SK-N-SH (cell line): ENCODE measurements at regions not wholly inside any gene's neighbourhood (a gene's known extent, or its start where the extent isn't known, plus 50 kb on each side); places are given as distances from the start of the nearest gene placed in this dataset.

Experiments used
- CTCF ChIP-seq: fragments of 200-600 bp; sonication (generic); IDR thresholded peaks from 2 replicates; pipeline ENCODE4 v1.6.1; 2017; ENCODE audit warnings: antibody characterized with exemption, mild to moderate bottlenecking, moderate library complexity
- ELF1 ChIP-seq: IDR thresholded peaks from 2 replicates; pipeline ENCODE4 v1.4.0; 2012
- EP300 ChIP-seq, 2 experiments: IDR thresholded peaks; 2 replicates each; pipeline versions ENCODE4 v1.4.0 to v1.6.1; 2012; ENCODE audit warnings: borderline replicate concordance in 1 of 2, low read depth in 1 of 2, low read length in 1 of 2
- EZH2phosphoT487 ChIP-seq: fragments of 200-600 bp; sonication (generic); IDR thresholded peaks from 2 replicates; pipeline ENCODE4 v1.6.1; 2017; ENCODE audit warnings: low read depth, mixed run types, mild to moderate bottlenecking, antibody characterized with exemption, moderate library complexity, borderline replicate concordance
- FOXJ3 ChIP-seq: sonication (generic); formaldehyde crosslinking; IDR thresholded peaks from 2 replicates; pipeline ENCODE4 v1.5.1; 2020; ENCODE audit warnings: mild to moderate bottlenecking, missing genetic modification reagents
- GABPA ChIP-seq: IDR thresholded peaks from 2 replicates; pipeline ENCODE4 v1.4.0; 2012; ENCODE audit warnings: low read depth, mild to moderate bottlenecking
- JUND ChIP-seq: IDR thresholded peaks from 2 replicates; pipeline ENCODE4 v1.4.0; 2012
- MXI1 ChIP-seq: IDR thresholded peaks from 2 replicates; pipeline ENCODE4 v1.6.1; 2012; ENCODE audit warnings: mild to moderate bottlenecking, low read depth, low read length, improper control_type of control experiment
- NFIC ChIP-seq: IDR thresholded peaks from 2 replicates; pipeline ENCODE4 v1.4.0; 2012; ENCODE audit warnings: borderline replicate concordance
- NRF1 ChIP-seq: IDR thresholded peaks from 2 replicates; pipeline ENCODE4 v1.6.1; 2012; ENCODE audit warnings: low read depth, mild to moderate bottlenecking, low read length
- POLR2AphosphoS5 ChIP-seq: IDR thresholded peaks from 2 replicates; pipeline ENCODE4 v1.6.1; 2012; ENCODE audit warnings: low read depth, low read length
- RAD21 ChIP-seq: IDR thresholded peaks from 2 replicates; pipeline ENCODE4 v1.6.1; 2012; ENCODE audit warnings: mild to moderate bottlenecking, low read length
- RCOR1 ChIP-seq: fragments of 150-350 bp; IDR thresholded peaks from 2 replicates; pipeline ENCODE4 v1.6.1; 2017; ENCODE audit warnings: antibody characterized with exemption, low read length
- RXRA ChIP-seq: IDR thresholded peaks from 2 replicates; pipeline ENCODE4 v1.4.0; 2012; ENCODE audit warnings: low read depth, mild to moderate bottlenecking, borderline replicate concordance
- SIN3A ChIP-seq: IDR thresholded peaks from 2 replicates; pipeline ENCODE4 v1.6.1; 2012; ENCODE audit warnings: low read depth, mild to moderate bottlenecking, low read length, moderate library complexity, borderline replicate concordance
- TAF1 ChIP-seq: IDR thresholded peaks from 2 replicates; pipeline ENCODE4 v1.6.1; 2012; ENCODE audit warnings: low read depth, mild to moderate bottlenecking, low read length, moderate library complexity, borderline replicate concordance
- USF2 ChIP-seq: fragments of 150-350 bp; IDR thresholded peaks from 2 replicates; pipeline ENCODE4 v1.6.1; 2017; ENCODE audit warnings: antibody characterized with exemption, low read length, low read depth, borderline replicate concordance
- TF ChIP-seq, protein P1 (sequence below): IDR thresholded peaks from 2 replicates; pipeline ENCODE4 v1.6.1; 2012; ENCODE audit warnings: mild to moderate bottlenecking, low read depth, low read length, moderate library complexity
- TF ChIP-seq, protein P2 (sequence below): IDR thresholded peaks from 2 replicates; pipeline ENCODE4; 2012
- TF ChIP-seq, protein P3 (sequence below): IDR thresholded peaks from 2 replicates; pipeline ENCODE4 v1.4.0; 2012; ENCODE audit warnings: low read depth, borderline replicate concordance

DNA sequence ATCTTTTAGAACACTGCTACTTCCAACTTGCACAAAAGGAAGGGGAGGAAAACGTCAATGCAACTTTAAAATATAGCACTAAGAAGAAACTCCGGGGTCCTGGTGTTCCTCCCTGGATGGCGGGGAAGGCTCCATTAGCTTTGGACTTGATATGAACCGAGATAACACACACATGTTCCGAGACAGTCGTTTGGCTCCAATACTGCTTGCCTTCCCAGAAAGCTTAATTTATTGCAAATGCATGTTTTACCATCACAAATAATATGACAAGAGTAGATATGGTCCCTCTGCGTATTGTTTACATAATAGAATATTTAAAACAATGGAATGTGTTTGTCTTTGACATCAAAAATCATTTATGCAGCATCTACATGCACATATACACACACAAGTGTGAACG, 87.6 kb upstream of the CLMN start (continued):
- no peak for TF ChIP-seq CTCF
- TF ChIP-seq, protein P1, sequence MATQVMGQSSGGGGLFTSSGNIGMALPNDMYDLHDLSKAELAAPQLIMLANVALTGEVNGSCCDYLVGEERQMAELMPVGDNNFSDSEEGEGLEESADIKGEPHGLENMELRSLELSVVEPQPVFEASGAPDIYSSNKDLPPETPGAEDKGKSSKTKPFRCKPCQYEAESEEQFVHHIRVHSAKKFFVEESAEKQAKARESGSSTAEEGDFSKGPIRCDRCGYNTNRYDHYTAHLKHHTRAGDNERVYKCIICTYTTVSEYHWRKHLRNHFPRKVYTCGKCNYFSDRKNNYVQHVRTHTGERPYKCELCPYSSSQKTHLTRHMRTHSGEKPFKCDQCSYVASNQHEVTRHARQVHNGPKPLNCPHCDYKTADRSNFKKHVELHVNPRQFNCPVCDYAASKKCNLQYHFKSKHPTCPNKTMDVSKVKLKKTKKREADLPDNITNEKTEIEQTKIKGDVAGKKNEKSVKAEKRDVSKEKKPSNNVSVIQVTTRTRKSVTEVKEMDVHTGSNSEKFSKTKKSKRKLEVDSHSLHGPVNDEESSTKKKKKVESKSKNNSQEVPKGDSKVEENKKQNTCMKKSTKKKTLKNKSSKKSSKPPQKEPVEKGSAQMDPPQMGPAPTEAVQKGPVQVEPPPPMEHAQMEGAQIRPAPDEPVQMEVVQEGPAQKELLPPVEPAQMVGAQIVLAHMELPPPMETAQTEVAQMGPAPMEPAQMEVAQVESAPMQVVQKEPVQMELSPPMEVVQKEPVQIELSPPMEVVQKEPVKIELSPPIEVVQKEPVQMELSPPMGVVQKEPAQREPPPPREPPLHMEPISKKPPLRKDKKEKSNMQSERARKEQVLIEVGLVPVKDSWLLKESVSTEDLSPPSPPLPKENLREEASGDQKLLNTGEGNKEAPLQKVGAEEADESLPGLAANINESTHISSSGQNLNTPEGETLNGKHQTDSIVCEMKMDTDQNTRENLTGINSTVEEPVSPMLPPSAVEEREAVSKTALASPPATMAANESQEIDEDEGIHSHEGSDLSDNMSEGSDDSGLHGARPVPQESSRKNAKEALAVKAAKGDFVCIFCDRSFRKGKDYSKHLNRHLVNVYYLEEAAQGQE = no peak
- no peak for TF ChIP-seq GABPA
- no peak for TF ChIP-seq USF2
- TF ChIP-seq, protein P2, sequence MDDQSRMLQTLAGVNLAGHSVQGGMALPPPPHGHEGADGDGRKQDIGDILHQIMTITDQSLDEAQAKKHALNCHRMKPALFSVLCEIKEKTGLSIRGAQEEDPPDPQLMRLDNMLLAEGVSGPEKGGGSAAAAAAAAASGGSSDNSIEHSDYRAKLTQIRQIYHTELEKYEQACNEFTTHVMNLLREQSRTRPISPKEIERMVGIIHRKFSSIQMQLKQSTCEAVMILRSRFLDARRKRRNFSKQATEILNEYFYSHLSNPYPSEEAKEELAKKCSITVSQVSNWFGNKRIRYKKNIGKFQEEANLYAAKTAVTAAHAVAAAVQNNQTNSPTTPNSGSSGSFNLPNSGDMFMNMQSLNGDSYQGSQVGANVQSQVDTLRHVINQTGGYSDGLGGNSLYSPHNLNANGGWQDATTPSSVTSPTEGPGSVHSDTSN = no peak
- TF ChIP-seq NRF1 = no peak
- no peak for TF ChIP-seq TAF1
- TF ChIP-seq JUND = no peak
- 0 out of 2 replicates have a peak, but pooled peaks have one; percentile 30 for TF ChIP-seq RAD21
- no peak for TF ChIP-seq ELF1
- no peak for TF ChIP-seq SIN3A
- no peak for TF ChIP-seq EZH2phosphoT487
- TF ChIP-seq NFIC = no peak
- TF ChIP-seq MXI1 = peak; percentile 69; the same call in 1 of the 2 replicates
- TF ChIP-seq, protein P3, sequence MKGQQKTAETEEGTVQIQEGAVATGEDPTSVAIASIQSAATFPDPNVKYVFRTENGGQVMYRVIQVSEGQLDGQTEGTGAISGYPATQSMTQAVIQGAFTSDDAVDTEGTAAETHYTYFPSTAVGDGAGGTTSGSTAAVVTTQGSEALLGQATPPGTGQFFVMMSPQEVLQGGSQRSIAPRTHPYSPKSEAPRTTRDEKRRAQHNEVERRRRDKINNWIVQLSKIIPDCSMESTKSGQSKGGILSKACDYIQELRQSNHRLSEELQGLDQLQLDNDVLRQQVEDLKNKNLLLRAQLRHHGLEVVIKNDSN = no peak
- TF ChIP-seq RCOR1 = peak; percentile 57; the same call in 1 of the 2 replicates
- TF ChIP-seq FOXJ3 (CRISPR knock-in tag) = peak; percentile 67; the same call in 1 of the 2 replicates
- no peak for TF ChIP-seq POLR2AphosphoS5
- TF ChIP-seq EP300 (IDR thresholded peaks at IDR 0.05; ENCODE audit: borderline replicate concordance in 1 of 2, low read depth in 1 of 2, low read length in 1 of 2) = peak in 1 of 2 experiments; percentile 94; a peak in 2 of 4 replicates
- TF ChIP-seq RXRA = no peak
